H9 (cell line): ENCODE measurements at regions not wholly inside any gene's neighbourhood (a gene's known extent, or its start where the extent isn't known, plus 50 kb on each side); places are given as distances from the start of the nearest gene placed in this dataset.

Experiments used
- DNase-seq: peaks from one replicate; pipeline ENCODE4 v3.0.0-alpha.2; 2017
- H2AFZ ChIP-seq: one replicate; pipeline ENCODE4 v1.6.1; 2013; ENCODE audit warnings: mild to moderate bottlenecking, low read length, control low read depth, moderate library complexity
- H2AK5ac ChIP-seq: 2 replicates; pipeline ENCODE4 v1.6.1; 2013; ENCODE audit warnings: low read length, control low read depth, mixed read lengths; ENCODE audit not compliant: insufficient read length
- H2BK120ac ChIP-seq: one replicate; pipeline ENCODE4 v1.6.1; 2013; ENCODE audit warnings: low read depth, mild to moderate bottlenecking, low read length, control low read depth, inconsistent platforms; ENCODE audit not compliant: poor library complexity, severe bottlenecking
- H2BK12ac ChIP-seq: 2 replicates; pipeline ENCODE4 v1.6.1; 2013; ENCODE audit warnings: low read length, control low read depth, mixed read lengths, low read depth; ENCODE audit not compliant: insufficient read length
- H2BK15ac ChIP-seq: 2 replicates; pipeline ENCODE4 v1.6.1; 2013; ENCODE audit warnings: low read depth, low read length, control low read depth
- H2BK20ac ChIP-seq: one replicate; pipeline ENCODE4 v1.6.1; 2013; ENCODE audit warnings: low read depth, mild to moderate bottlenecking, low read length, control low read depth, inconsistent platforms; ENCODE audit not compliant: poor library complexity, severe bottlenecking
- H2BK5ac ChIP-seq: 2 replicates; pipeline ENCODE4 v1.6.1; 2013; ENCODE audit warnings: low read length, control low read depth, mixed read lengths; ENCODE audit not compliant: insufficient read length
- H3K14ac ChIP-seq: 2 replicates; pipeline ENCODE4 v1.6.1; 2013; ENCODE audit warnings: low read length, control low read depth; ENCODE audit not compliant: insufficient read depth
- H3K18ac ChIP-seq: 2 replicates; pipeline ENCODE4 v1.6.1; 2013; ENCODE audit warnings: low read depth, mild to moderate bottlenecking, mixed read lengths, low read length, control low read depth; ENCODE audit not compliant: insufficient read length
- H3K23ac ChIP-seq: 2 replicates; pipeline ENCODE4 v1.6.1; 2013; ENCODE audit warnings: low read length, control low read depth, mixed read lengths, low read depth; ENCODE audit not compliant: insufficient read length
- H3K23me2 ChIP-seq: 2 replicates; pipeline ENCODE4 v1.6.1; 2013; ENCODE audit warnings: low read depth, mild to moderate bottlenecking, mixed read lengths, low read length, control low read depth; ENCODE audit not compliant: insufficient read length, poor library complexity, severe bottlenecking
- H3K27ac ChIP-seq: 2 replicates; pipeline ENCODE4 v1.5.1; 2013; ENCODE audit warnings: low read length, control low read depth, mixed read lengths, low read depth; ENCODE audit not compliant: insufficient read length
- H3K27me3 ChIP-seq: 2 replicates; pipeline ENCODE4 v1.6.1; 2013; ENCODE audit warnings: low read length, control low read depth, inconsistent platforms; ENCODE audit not compliant: insufficient read depth
- H3K4ac ChIP-seq: 2 replicates; pipeline ENCODE4 v1.6.1; 2013; ENCODE audit warnings: low read depth, mild to moderate bottlenecking, control low read depth, inconsistent platforms, low read length, moderate library complexity
- H3K4me1 ChIP-seq: 2 replicates; pipeline ENCODE4 v1.6.1; 2013; ENCODE audit warnings: low read length, control low read depth, inconsistent platforms; ENCODE audit not compliant: insufficient read depth
- H3K4me2 ChIP-seq: 2 replicates; pipeline ENCODE4 v1.6.1; 2013; ENCODE audit warnings: low read length, control low read depth, mixed read lengths; ENCODE audit not compliant: insufficient read length, insufficient read depth
- H3K56ac ChIP-seq: 2 replicates; pipeline ENCODE4 v1.6.1; 2013; ENCODE audit warnings: low read depth, mild to moderate bottlenecking, mixed read lengths, low read length, control low read depth; ENCODE audit not compliant: insufficient read length
- H3K79me1 ChIP-seq: 2 replicates; pipeline ENCODE4 v1.6.1; 2013; ENCODE audit warnings: low read depth, mild to moderate bottlenecking, moderate library complexity, low read length, control low read depth, inconsistent platforms; ENCODE audit not compliant: insufficient read depth, poor library complexity, severe bottlenecking
- H3K79me2 ChIP-seq: 2 replicates; pipeline ENCODE4 v1.6.1; 2013; ENCODE audit warnings: low read length, control low read depth, inconsistent platforms; ENCODE audit not compliant: insufficient read depth
- H3K9ac ChIP-seq: 2 replicates; pipeline ENCODE4 v1.6.1; 2013; ENCODE audit warnings: low read length, control low read depth, mixed read lengths; ENCODE audit not compliant: insufficient read length; ENCODE audit errors: extremely low read depth
- H3K9me3 ChIP-seq: one replicate; pipeline ENCODE4 v1.6.1; 2013; ENCODE audit warnings: low read depth, low read length, inconsistent platforms; ENCODE audit not compliant: control insufficient read depth
- H3T11ph ChIP-seq: one replicate; pipeline ENCODE4 v1.6.1; 2013; ENCODE audit warnings: mild to moderate bottlenecking, low read length, control low read depth, inconsistent platforms
- H4K20me1 ChIP-seq: one replicate; pipeline ENCODE4 v1.6.1; 2013; ENCODE audit not compliant: control insufficient read depth, insufficient read length, insufficient read depth
- H4K5ac ChIP-seq: 2 replicates; pipeline ENCODE4 v1.6.1; 2013; ENCODE audit warnings: low read depth, mild to moderate bottlenecking, mixed read lengths, low read length, control low read depth; ENCODE audit not compliant: insufficient read length
- H4K8ac ChIP-seq: replicated peaks from 2 replicates; pipeline ENCODE4 v1.6.1; 2013; ENCODE audit warnings: low read length, control low read depth, mixed read lengths, low read depth; ENCODE audit not compliant: insufficient read length
- H4K91ac ChIP-seq: 2 replicates; pipeline ENCODE4 v1.6.1; 2013; ENCODE audit warnings: low read depth, mild to moderate bottlenecking, moderate library complexity, mixed read lengths, low read length, control low read depth; ENCODE audit not compliant: insufficient read length
- H3K27ac Mint-ChIP-seq, 3 experiments: 2 replicates in 2 of 3; 3 replicates in 1 of 3; pipeline ENCODE4 v1.8.0; 2020 to 2021; ENCODE audit warnings: mixed read lengths in 3 of 3, mild to moderate bottlenecking in 1 of 3, moderate library complexity in 1 of 3
- H3K27me3 Mint-ChIP-seq: 2 replicates; pipeline ENCODE4 v1.8.0; 2021; ENCODE audit warnings: low read depth, mild to moderate bottlenecking, moderate library complexity, mixed read lengths
- H3K36me3 Mint-ChIP-seq, 3 experiments: 2 replicates in 2 of 3; 3 replicates in 1 of 3; pipeline ENCODE4 v1.8.0; 2020 to 2021; ENCODE audit warnings: low read depth in 3 of 3, mixed read lengths in 3 of 3; ENCODE audit not compliant: insufficient read depth in 1 of 3
- H3K4me1 Mint-ChIP-seq, 2 experiments: 2 replicates each; pipeline ENCODE4 v1.8.0; 2020; ENCODE audit warnings: mixed read lengths in 2 of 2
- H3K4me3 Mint-ChIP-seq, 2 experiments: 2 replicates in 1 of 2; 3 replicates in 1 of 2; pipeline ENCODE4 v1.8.0; 2020 to 2021; ENCODE audit warnings: mild to moderate bottlenecking in 2 of 2, mixed read lengths in 2 of 2, moderate library complexity in 1 of 2
- H3K9me3 Mint-ChIP-seq, 2 experiments: 2 replicates in 1 of 2; 3 replicates in 1 of 2; pipeline ENCODE4 v1.8.0; 2020; ENCODE audit warnings: mild to moderate bottlenecking in 2 of 2, mixed read lengths in 2 of 2, moderate library complexity in 1 of 2
- WGBS: extraction: QIAGEN DNeasy Blood & Tissue Kit; methylation state at CpG from one replicate; pipeline ENCODE4 v1.1.7; 2013; ENCODE audit warnings: missing lambda C conversion rate, low lambda C conversion rate, mixed read lengths; ENCODE audit not compliant: insufficient read length; ENCODE audit errors: extremely low coverage; 5-methylcytosine and 5-hydroxymethylcytosine counted together
- TF ChIP-seq, protein P1 (sequence below): fragments of 200-600 bp; sonication (generic); conservative IDR thresholded peaks from 3 replicates; pipeline ENCODE4 v1.8.0; 2021; ENCODE audit warnings: antibody characterized with exemption, mild to moderate bottlenecking

- Mint-ChIP-seq H3K36me3 (peaks cover 0 to 4% (median 2%) of the 10 kb centered on the region in 3 experiments; a peak in 2 of 7 replicates), H3K4me1 (peaks cover 21 to 32% of the 10 kb centered on the region in 2 experiments), H3K9me3 (peaks cover 2 to 7% of the 10 kb centered on the region in 2 experiments; a peak in 3 of 5 replicates), H3K27ac (peak overlapping the region in 1 of 3 experiments; percentile 8; a peak in 1 of 7 replicates), H3K4me3 (no peak overlapping the region), H3K27me3 (no peaks in the 10 kb centered on the region; the same call in 1 of the 2 replicates)
- Histone ChIP-seq H4K8ac (no peak overlapping the region), H2BK12ac (no peak overlapping the region), H3K79me1 (no peaks in the 10 kb centered on the region), H3K4ac (no peak overlapping the region), H4K91ac (no peak overlapping the region), H2BK20ac (no peak overlapping the region), H3K23me2 (no peaks in the 10 kb centered on the region), H3K23ac (no peak overlapping the region), H3K79me2 (no peaks in the 10 kb centered on the region), H3K27me3 (no peaks in the 10 kb centered on the region), H3K9me3 (no peaks in the 10 kb centered on the region), H3K4me1 (peaks cover 3% of the 10 kb centered on the region; the same call in 1 of the 2 replicates), H4K5ac (no peak overlapping the region), H3K4me2 (no peak overlapping the region), H3K56ac (no peak overlapping the region), H3K18ac (no peak overlapping the region), H3K27ac (no peak overlapping the region), H4K20me1 (no peaks in the 10 kb centered on the region), H2AK5ac (no peak overlapping the region), H2AFZ (no peak overlapping the region), H3K9ac (no peak overlapping the region), H3K14ac (no peak overlapping the region), H2BK5ac (no peak overlapping the region), H3T11ph (no peak overlapping the region), H2BK15ac (no peak overlapping the region), H2BK120ac (no peak overlapping the region)
- TF ChIP-seq, protein P1, sequence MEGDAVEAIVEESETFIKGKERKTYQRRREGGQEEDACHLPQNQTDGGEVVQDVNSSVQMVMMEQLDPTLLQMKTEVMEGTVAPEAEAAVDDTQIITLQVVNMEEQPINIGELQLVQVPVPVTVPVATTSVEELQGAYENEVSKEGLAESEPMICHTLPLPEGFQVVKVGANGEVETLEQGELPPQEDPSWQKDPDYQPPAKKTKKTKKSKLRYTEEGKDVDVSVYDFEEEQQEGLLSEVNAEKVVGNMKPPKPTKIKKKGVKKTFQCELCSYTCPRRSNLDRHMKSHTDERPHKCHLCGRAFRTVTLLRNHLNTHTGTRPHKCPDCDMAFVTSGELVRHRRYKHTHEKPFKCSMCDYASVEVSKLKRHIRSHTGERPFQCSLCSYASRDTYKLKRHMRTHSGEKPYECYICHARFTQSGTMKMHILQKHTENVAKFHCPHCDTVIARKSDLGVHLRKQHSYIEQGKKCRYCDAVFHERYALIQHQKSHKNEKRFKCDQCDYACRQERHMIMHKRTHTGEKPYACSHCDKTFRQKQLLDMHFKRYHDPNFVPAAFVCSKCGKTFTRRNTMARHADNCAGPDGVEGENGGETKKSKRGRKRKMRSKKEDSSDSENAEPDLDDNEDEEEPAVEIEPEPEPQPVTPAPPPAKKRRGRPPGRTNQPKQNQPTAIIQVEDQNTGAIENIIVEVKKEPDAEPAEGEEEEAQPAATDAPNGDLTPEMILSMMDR, result no peak
- no CpG with 5 or more reads among the region's 2 CpGs for WGBS
- DNase-seq, result no peak
These were observed 92.1 kb downstream of the RPRM start for GRCh38 chr2:153386481-153386897.
